ENCODE measurements at regions not wholly inside any gene's neighbourhood (a gene's known extent, or its start where the extent isn't known, plus 50 kb on each side); places are given as distances from the start of the nearest gene placed in this dataset.

- H3K4me3 ChIP-seq (ENCODE audit: low read depth, low read length) = no peak overlapping the region
- no peaks in the 10 kb centered on the region for H3K4me1 ChIP-seq
- H3K27me3 ChIP-seq (ENCODE audit: control insufficient read depth, insufficient read depth, low read length) = no peaks in the 10 kb centered on the region
- no peaks in the 10 kb centered on the region for H3K36me3 ChIP-seq (ENCODE audit: control insufficient read depth, insufficient read depth, low read length)
- H3K27ac ChIP-seq = no peak overlapping the region
- H3K9ac ChIP-seq = no peak overlapping the region
- TF ChIP-seq, protein P1, sequence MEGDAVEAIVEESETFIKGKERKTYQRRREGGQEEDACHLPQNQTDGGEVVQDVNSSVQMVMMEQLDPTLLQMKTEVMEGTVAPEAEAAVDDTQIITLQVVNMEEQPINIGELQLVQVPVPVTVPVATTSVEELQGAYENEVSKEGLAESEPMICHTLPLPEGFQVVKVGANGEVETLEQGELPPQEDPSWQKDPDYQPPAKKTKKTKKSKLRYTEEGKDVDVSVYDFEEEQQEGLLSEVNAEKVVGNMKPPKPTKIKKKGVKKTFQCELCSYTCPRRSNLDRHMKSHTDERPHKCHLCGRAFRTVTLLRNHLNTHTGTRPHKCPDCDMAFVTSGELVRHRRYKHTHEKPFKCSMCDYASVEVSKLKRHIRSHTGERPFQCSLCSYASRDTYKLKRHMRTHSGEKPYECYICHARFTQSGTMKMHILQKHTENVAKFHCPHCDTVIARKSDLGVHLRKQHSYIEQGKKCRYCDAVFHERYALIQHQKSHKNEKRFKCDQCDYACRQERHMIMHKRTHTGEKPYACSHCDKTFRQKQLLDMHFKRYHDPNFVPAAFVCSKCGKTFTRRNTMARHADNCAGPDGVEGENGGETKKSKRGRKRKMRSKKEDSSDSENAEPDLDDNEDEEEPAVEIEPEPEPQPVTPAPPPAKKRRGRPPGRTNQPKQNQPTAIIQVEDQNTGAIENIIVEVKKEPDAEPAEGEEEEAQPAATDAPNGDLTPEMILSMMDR (IDR thresholded peaks at IDR 0.05) = no peak
- no peaks in the 10 kb centered on the region for H3K79me2 ChIP-seq
- H3K9me3 ChIP-seq (ENCODE audit: control insufficient read depth, low read length) = no peaks in the 10 kb centered on the region
- no peak overlapping the region for H2AFZ ChIP-seq
- no peak overlapping the region for H3K4me2 ChIP-seq (ENCODE audit: low read length)
Measured at GRCh38 chr2:223470602-223471001, 131.6 kb downstream of the SCG2 start.

- H3K4me1 ChIP-seq = no peaks in the 10 kb centered on the region
- TF ChIP-seq, protein P1 (IDR thresholded peaks at IDR 0.05) = no peak
- no peaks in the 10 kb centered on the region for H3K27me3 ChIP-seq (ENCODE audit: control insufficient read depth, insufficient read depth, low read length)
- H3K9me3 ChIP-seq (ENCODE audit: control insufficient read depth, low read length) = no peaks in the 10 kb centered on the region
- no peak overlapping the region for H3K9ac ChIP-seq
- no peak overlapping the region for H3K4me3 ChIP-seq (ENCODE audit: low read depth, low read length)
- H2AFZ ChIP-seq = no peak overlapping the region
- H3K4me2 ChIP-seq (ENCODE audit: low read length) = no peak overlapping the region
- no peak overlapping the region for H3K27ac ChIP-seq
- no peaks in the 10 kb centered on the region for H3K79me2 ChIP-seq
- H3K36me3 ChIP-seq (ENCODE audit: control insufficient read depth, insufficient read depth, low read length) = no peaks in the 10 kb centered on the region
Measured at GRCh38 chr2:223472771-223473170, 129.4 kb downstream of the SCG2 start.

- no peaks in the 10 kb centered on the region for H3K36me3 ChIP-seq (ENCODE audit: control insufficient read depth, insufficient read depth, low read length)
- H3K9me3 ChIP-seq (ENCODE audit: control insufficient read depth, low read length) = no peaks in the 10 kb centered on the region
- no peaks in the 10 kb centered on the region for H3K79me2 ChIP-seq
- H3K27ac ChIP-seq = no peak overlapping the region
- TF ChIP-seq, protein P1 (IDR thresholded peaks at IDR 0.05) = no peak
- H3K9ac ChIP-seq = no peak overlapping the region
- no peaks in the 10 kb centered on the region for H3K27me3 ChIP-seq (ENCODE audit: control insufficient read depth, insufficient read depth, low read length)
- H3K4me1 ChIP-seq = no peaks in the 10 kb centered on the region
- H2AFZ ChIP-seq = no peak overlapping the region
- H3K4me2 ChIP-seq (ENCODE audit: low read length) = no peak overlapping the region
- no peak overlapping the region for H3K4me3 ChIP-seq (ENCODE audit: low read depth, low read length)
Measured at GRCh38 chr2:223474893-223475292, 127.3 kb downstream of the SCG2 start.

DNA sequence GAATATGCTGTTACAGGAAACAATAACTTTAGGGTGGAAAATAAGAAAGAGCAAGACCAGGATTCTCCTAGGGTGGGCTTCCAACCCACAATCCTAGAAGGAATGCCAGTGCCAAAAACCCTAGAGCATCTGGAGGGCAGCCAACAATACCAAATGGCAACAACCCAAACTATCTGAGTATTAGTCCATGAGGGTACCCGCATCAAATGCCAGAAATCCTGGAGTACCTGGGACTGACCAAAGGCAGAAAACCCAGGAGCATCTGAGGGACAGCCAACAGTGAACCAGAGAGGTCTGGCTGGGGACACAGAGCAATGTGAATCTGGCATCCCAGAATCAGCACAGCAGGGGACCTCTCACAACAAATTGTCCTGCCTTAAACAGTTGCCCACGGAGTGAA, 126.3 kb downstream of the SCG2 start:
- no peak overlapping the region for H3K9ac ChIP-seq
- H3K4me1 ChIP-seq = no peaks in the 10 kb centered on the region
- no peaks in the 10 kb centered on the region for H3K36me3 ChIP-seq (ENCODE audit: control insufficient read depth, insufficient read depth, low read length)
- no peak overlapping the region for H3K4me2 ChIP-seq (ENCODE audit: low read length)
- H3K79me2 ChIP-seq = no peaks in the 10 kb centered on the region
- no peaks in the 10 kb centered on the region for H3K9me3 ChIP-seq (ENCODE audit: control insufficient read depth, low read length)
- no peak overlapping the region for H2AFZ ChIP-seq
- TF ChIP-seq, protein P1 (IDR thresholded peaks at IDR 0.05) = no peak
- no peaks in the 10 kb centered on the region for H3K27me3 ChIP-seq (ENCODE audit: control insufficient read depth, insufficient read depth, low read length)
- H3K4me3 ChIP-seq (ENCODE audit: low read depth, low read length) = no peak overlapping the region
- no peak overlapping the region for H3K27ac ChIP-seq

GRCh38 chr2:223477318-223477717, 124.8 kb downstream of the SCG2 start:
- no peaks in the 10 kb centered on the region for H3K36me3 ChIP-seq (ENCODE audit: control insufficient read depth, insufficient read depth, low read length)
- H2AFZ ChIP-seq = no peak overlapping the region
- H3K79me2 ChIP-seq = no peaks in the 10 kb centered on the region
- H3K4me2 ChIP-seq (ENCODE audit: low read length) = no peak overlapping the region
- no peak overlapping the region for H3K9ac ChIP-seq
- no peak overlapping the region for H3K27ac ChIP-seq
- H3K27me3 ChIP-seq (ENCODE audit: control insufficient read depth, insufficient read depth, low read length) = no peaks in the 10 kb centered on the region
- TF ChIP-seq, protein P1 (IDR thresholded peaks at IDR 0.05) = no peak
- H3K4me1 ChIP-seq = no peaks in the 10 kb centered on the region
- H3K4me3 ChIP-seq (ENCODE audit: low read depth, low read length) = no peak overlapping the region
- no peaks in the 10 kb centered on the region for H3K9me3 ChIP-seq (ENCODE audit: control insufficient read depth, low read length)
